Dermis microvascular lymphatic vessel endothelial cell (primary cell): ENCODE measurements at regions not wholly inside any gene's neighbourhood (a gene's known extent, or its start where the extent isn't known, plus 50 kb on each side); places are given as distances from the start of the nearest gene placed in this dataset.
"Not testable (repeated sequence)": the region's sequence is repeated elsewhere in the genome, so short reads cannot be mapped to it uniquely, and the experiment has no call there.

Experiments
- DNase-seq, 2 donors: peaks; one replicate each; pipeline versions ENCODE4 v3.0.0 to v3.0.0-alpha.2; 2010; ENCODE audit warnings: low read depth in 2 of 2

GRCh38 chr1:76687307-76688175, 179.7 kb upstream of the ST6GALNAC5 start:
- peak in 1 of 2 donors; percentile 48 for DNase-seq

GRCh38 chr1:76690766-76691165, 176.5 kb upstream of the ST6GALNAC5 start:
- no peak for DNase-seq

GRCh38 chr1:76695535-76695934, 171.7 kb upstream of the ST6GALNAC5 start:
- no peak for DNase-seq

- DNase-seq: no peak
Measured at GRCh38 chr1:76697361-76697760, 169.9 kb upstream of the ST6GALNAC5 start.

- DNase-seq: not testable (repeated sequence)
Measured at GRCh38 chr1:76699646-76700045, 167.6 kb upstream of the ST6GALNAC5 start.

- DNase-seq: not testable (repeated sequence)
Measured at GRCh38 chr1:76700200-76700599, 167.1 kb upstream of the ST6GALNAC5 start.

GRCh38 chr1:76705560-76705959, 161.7 kb upstream of the ST6GALNAC5 start:
- DNase-seq: no peak

- DNase-seq: no peak
Measured at GRCh38 chr1:76713535-76713934, 153.7 kb upstream of the ST6GALNAC5 start.

- DNase-seq: no peak
Measured at GRCh38 chr1:76715474-76715873, 151.8 kb upstream of the ST6GALNAC5 start.

GRCh38 chr1:76723949-76724348, 143.3 kb upstream of the ST6GALNAC5 start:
- no peak for DNase-seq

GRCh38 chr1:76724816-76725215, 142.5 kb upstream of the ST6GALNAC5 start:
- no peak for DNase-seq

- DNase-seq: no peak
Measured at GRCh38 chr1:76725864-76726619, 141.2 kb upstream of the ST6GALNAC5 start.

- DNase-seq: no peak
Measured at GRCh38 chr1:76727520-76727919, 139.8 kb upstream of the ST6GALNAC5 start.

GRCh38 chr1:76729142-76729541, 138.1 kb upstream of the ST6GALNAC5 start:
- DNase-seq: no peak

- no peak for DNase-seq
Measured at GRCh38 chr1:76730027-76730426, 137.3 kb upstream of the ST6GALNAC5 start.

- not testable (repeated sequence) for DNase-seq
Measured at GRCh38 chr1:76738355-76738754, 128.9 kb upstream of the ST6GALNAC5 start.

- peak in 1 of 2 donors; percentile 1 for DNase-seq
Measured at GRCh38 chr1:76740956-76741355, 126.3 kb upstream of the ST6GALNAC5 start.

GRCh38 chr1:76744989-76745388, 122.3 kb upstream of the ST6GALNAC5 start:
- no peak for DNase-seq

- DNase-seq: no peak
Measured at GRCh38 chr1:76746206-76746605, 121.1 kb upstream of the ST6GALNAC5 start.

GRCh38 chr1:76754730-76755129, 112.5 kb upstream of the ST6GALNAC5 start:
- no peak for DNase-seq

GRCh38 chr1:76759171-76759860, 108.0 kb upstream of the ST6GALNAC5 start:
- no peak for DNase-seq

GRCh38 chr1:76759950-76760349, 107.3 kb upstream of the ST6GALNAC5 start:
- peak in 1 of 2 donors; percentile 1 for DNase-seq
